ENCODE measurements at regions not wholly inside any gene's neighbourhood (a gene's known extent, or its start where the extent isn't known, plus 50 kb on each side); places are given as distances from the start of the nearest gene placed in this dataset.
A peak's percentile ranks its signal among the peaks of the same experiment; 100 is the strongest.

- DNase-seq: no peak
These were observed 160.2 kb upstream of the STXBP5 start for GRCh38 chr6:147043994-147044477.

GRCh38 chr6:147046141-147046877 is 157.9 kb upstream of the STXBP5 start:
- no peak for DNase-seq

- DNase-seq: no peak
These were observed 155.3 kb upstream of the STXBP5 start for GRCh38 chr6:147048930-147049329.

GRCh38 chr6:147053311-147053921 is 150.8 kb upstream of the STXBP5 start:
- DNase-seq: no peak

- DNase-seq: no peak
These were observed 150.1 kb upstream of the STXBP5 start for GRCh38 chr6:147054158-147054557.

- DNase-seq: no peak
These were observed 149.3 kb upstream of the STXBP5 start for GRCh38 chr6:147054871-147055270.

GRCh38 chr6:147055821-147056392 is 148.3 kb upstream of the STXBP5 start:
- DNase-seq: no peak

- DNase-seq: no peak
These were observed 147.0 kb upstream of the STXBP5 start for GRCh38 chr6:147057188-147057587.

- no peak for DNase-seq
These were observed 146.4 kb upstream of the STXBP5 start for GRCh38 chr6:147057705-147058342.

GRCh38 chr6:147058786-147059385 is 145.3 kb upstream of the STXBP5 start:
- no peak for DNase-seq

GRCh38 chr6:147060636-147061035 is 143.6 kb upstream of the STXBP5 start:
- no peak for DNase-seq

- no peak for DNase-seq
These were observed 143.0 kb upstream of the STXBP5 start for GRCh38 chr6:147061252-147061651.

GRCh38 chr6:147063469-147064031 is 140.7 kb upstream of the STXBP5 start:
- DNase-seq: no peak

GRCh38 chr6:147065786-147066185 is 138.4 kb upstream of the STXBP5 start:
- peak; percentile 38 for DNase-seq

GRCh38 chr6:147067184-147067583 is 137.0 kb upstream of the STXBP5 start:
- no peak for DNase-seq

- no peak for DNase-seq
These were observed 132.4 kb upstream of the STXBP5 start for GRCh38 chr6:147071776-147072175.

GRCh38 chr6:147075381-147075780 is 128.8 kb upstream of the STXBP5 start:
- DNase-seq: no peak

- no peak for DNase-seq
These were observed 127.0 kb upstream of the STXBP5 start for GRCh38 chr6:147077251-147077650.

- no peak for DNase-seq
These were observed 126.1 kb upstream of the STXBP5 start for GRCh38 chr6:147078106-147078505.

- DNase-seq: no peak
These were observed 125.6 kb upstream of the STXBP5 start for GRCh38 chr6:147078602-147079001.

GRCh38 chr6:147080225-147080624 is 124.0 kb upstream of the STXBP5 start:
- no peak for DNase-seq

- DNase-seq: no peak
These were observed 123.1 kb upstream of the STXBP5 start for GRCh38 chr6:147081076-147081609.

- DNase-seq: no peak
These were observed 116.6 kb upstream of the STXBP5 start for GRCh38 chr6:147087641-147088040.
